Spleen (tissue), 7 donors: ENCODE measurements at regions not wholly inside any gene's neighbourhood (a gene's known extent, or its start where the extent isn't known, plus 50 kb on each side); places are given as distances from the start of the nearest gene placed in this dataset.

Experiments
- POLR2A ChIP-seq, 3 donors: fragments of 450-650 bp; IDR thresholded peaks; one replicate each; pipeline ENCODE4 v1.5.1; 2017; ENCODE audit warnings: antibody characterized with exemption in 3 of 3, mild to moderate bottlenecking in 1 of 3
- TF ChIP-seq, protein P1 (sequence below), 11 experiments: fragments of 200-600 bp in 7 of 11; fragments of 450-650 bp in 4 of 11; sonication (generic) in 4 of 11; IDR thresholded peaks in 8 of 11; conservative IDR thresholded peaks in 3 of 11; 1 replicate in 7 of 11; 2 replicates in 4 of 11; pipeline versions ENCODE4 v1.4.0 to v1.8.0; 2016 to 2021; ENCODE audit warnings: antibody characterized with exemption in 11 of 11, inconsistent platforms in 4 of 11, mild to moderate bottlenecking in 1 of 11
- donor health status: DM: no; HTN: no; CAD: no; lungs with moderate emphysema.
- donor health status: DM: no; HTN: no; CAD: no.
- donor health status: DM: no; HTN: no; CAD: no.

DNA sequence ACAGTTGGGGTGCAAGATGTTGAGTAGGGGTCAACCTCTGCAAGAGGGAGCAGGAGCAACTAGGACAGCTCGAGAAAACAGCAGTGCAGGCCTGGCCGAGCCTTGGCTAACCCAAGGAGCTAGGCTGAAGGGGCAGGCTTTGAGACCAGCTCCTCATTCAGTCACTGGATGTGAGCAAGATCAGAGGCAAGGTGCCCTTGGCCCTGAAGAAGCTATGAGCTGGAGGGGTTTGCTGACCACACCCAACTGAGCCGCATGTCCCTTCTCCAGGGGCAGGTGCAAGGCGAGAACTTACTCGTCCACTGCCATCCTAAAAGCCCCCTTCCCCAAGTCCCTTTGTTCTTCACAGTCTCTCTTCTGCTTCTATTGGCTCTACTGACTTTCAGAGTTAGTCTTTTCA is 126.1 kb upstream of the UBL3 start:
- TF ChIP-seq, protein P1, sequence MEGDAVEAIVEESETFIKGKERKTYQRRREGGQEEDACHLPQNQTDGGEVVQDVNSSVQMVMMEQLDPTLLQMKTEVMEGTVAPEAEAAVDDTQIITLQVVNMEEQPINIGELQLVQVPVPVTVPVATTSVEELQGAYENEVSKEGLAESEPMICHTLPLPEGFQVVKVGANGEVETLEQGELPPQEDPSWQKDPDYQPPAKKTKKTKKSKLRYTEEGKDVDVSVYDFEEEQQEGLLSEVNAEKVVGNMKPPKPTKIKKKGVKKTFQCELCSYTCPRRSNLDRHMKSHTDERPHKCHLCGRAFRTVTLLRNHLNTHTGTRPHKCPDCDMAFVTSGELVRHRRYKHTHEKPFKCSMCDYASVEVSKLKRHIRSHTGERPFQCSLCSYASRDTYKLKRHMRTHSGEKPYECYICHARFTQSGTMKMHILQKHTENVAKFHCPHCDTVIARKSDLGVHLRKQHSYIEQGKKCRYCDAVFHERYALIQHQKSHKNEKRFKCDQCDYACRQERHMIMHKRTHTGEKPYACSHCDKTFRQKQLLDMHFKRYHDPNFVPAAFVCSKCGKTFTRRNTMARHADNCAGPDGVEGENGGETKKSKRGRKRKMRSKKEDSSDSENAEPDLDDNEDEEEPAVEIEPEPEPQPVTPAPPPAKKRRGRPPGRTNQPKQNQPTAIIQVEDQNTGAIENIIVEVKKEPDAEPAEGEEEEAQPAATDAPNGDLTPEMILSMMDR (IDR thresholded peaks at IDR 0.05 in 8 of 11, conservative IDR thresholded peaks at IDR 0.05 in 3 of 11), result no peak
- TF ChIP-seq POLR2A (IDR thresholded peaks at IDR 0.05), result no peak
